PC-3 (cell line): ENCODE measurements at regions not wholly inside any gene's neighbourhood (a gene's known extent, or its start where the extent isn't known, plus 50 kb on each side); places are given as distances from the start of the nearest gene placed in this dataset.

Source experiments
- EZH2phosphoT487 ChIP-seq: fragments of 300-600 bp; sonication (generic); IDR thresholded peaks from 2 replicates; pipeline ENCODE4 v1.6.1; 2018; ENCODE audit warnings: mild to moderate bottlenecking, antibody characterized with exemption, low read length, borderline replicate concordance
- TF ChIP-seq, protein P1 (sequence below): fragments of 300-600 bp; sonication (generic); conservative IDR thresholded peaks from 2 replicates; pipeline ENCODE4 v1.5.1; 2017; ENCODE audit warnings: antibody characterized with exemption, low read depth, mild to moderate bottlenecking, low read length

DNA sequence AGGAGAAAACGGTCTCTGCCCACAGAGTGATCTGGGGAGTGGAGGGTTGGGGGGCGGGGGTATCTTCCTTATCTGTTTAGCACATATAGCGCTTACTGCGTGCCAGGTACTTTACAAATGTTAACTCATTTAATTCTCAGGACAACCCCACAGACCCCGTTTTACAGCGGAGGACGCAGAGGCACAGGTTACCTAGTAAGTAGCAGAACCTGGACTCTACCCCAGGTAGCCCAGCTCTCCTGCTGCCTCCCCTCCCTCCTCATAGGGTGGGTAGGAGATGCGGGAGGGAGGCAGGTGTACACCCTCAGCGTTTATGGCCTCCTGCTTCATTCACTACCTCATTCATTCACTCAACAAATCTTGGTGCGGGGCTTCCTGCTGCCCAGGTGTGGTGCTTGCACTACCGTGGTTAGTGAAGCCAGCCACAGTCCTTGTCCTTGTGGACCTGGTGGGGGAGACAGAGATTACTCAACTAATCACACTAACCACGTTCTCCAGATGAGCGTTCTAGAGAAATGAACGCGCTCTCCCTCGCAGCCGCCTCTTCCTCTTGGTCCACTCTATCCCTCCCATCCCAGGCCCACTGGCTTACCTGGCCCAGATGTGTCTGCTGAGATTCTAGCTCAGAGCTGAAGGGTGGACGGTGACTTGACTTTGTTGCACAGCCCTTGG lies 102.0 kb downstream of the IER5 start:
- TF ChIP-seq, protein P1, sequence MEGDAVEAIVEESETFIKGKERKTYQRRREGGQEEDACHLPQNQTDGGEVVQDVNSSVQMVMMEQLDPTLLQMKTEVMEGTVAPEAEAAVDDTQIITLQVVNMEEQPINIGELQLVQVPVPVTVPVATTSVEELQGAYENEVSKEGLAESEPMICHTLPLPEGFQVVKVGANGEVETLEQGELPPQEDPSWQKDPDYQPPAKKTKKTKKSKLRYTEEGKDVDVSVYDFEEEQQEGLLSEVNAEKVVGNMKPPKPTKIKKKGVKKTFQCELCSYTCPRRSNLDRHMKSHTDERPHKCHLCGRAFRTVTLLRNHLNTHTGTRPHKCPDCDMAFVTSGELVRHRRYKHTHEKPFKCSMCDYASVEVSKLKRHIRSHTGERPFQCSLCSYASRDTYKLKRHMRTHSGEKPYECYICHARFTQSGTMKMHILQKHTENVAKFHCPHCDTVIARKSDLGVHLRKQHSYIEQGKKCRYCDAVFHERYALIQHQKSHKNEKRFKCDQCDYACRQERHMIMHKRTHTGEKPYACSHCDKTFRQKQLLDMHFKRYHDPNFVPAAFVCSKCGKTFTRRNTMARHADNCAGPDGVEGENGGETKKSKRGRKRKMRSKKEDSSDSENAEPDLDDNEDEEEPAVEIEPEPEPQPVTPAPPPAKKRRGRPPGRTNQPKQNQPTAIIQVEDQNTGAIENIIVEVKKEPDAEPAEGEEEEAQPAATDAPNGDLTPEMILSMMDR: no peak
- TF ChIP-seq EZH2phosphoT487: no peak
